BJ (cell line): ENCODE measurements at regions not wholly inside any gene's neighbourhood (a gene's known extent, or its start where the extent isn't known, plus 50 kb on each side); places are given as distances from the start of the nearest gene placed in this dataset.
"Not testable (repeated sequence)": the region's sequence is repeated elsewhere in the genome, so short reads cannot be mapped to it uniquely, and the experiment has no call there.

Source experiments
- CTCF ChIA-PET: fragments of 350-600 bp; formaldehyde crosslinking; extraction: SDS; loops from one replicate; lab custom pipeline; 2021; ENCODE audit warnings: antibody characterized with exemption, inconsistent platforms; lab: Yijun Ruan, JAX
- POLR2A ChIA-PET: fragments of 300-600 bp; sonication (Branson Sonifier 250); formaldehyde crosslinking; extraction: SDS; loops from one replicate; lab custom pipeline; 2021; ENCODE audit warnings: antibody characterized with exemption; lab: Charles Lee
- DNase-seq: peaks from one replicate; pipeline ENCODE4 v3.0.0-alpha.2; 2011; ENCODE audit warnings: low read depth
- H3K27me3 ChIP-seq: 2 replicates; pipeline ENCODE4 v1.6.0; 2011; ENCODE audit warnings: low read length; ENCODE audit not compliant: control insufficient read depth, insufficient read depth
- H3K36me3 ChIP-seq: 2 replicates; pipeline ENCODE4 v1.5.1; 2011; ENCODE audit warnings: low read length; ENCODE audit not compliant: control insufficient read depth, insufficient read depth
- H3K4me3 ChIP-seq: 2 replicates; pipeline ENCODE4 v1.5.1; 2011; ENCODE audit warnings: low read depth, mild to moderate bottlenecking, control low read depth, low read length
- CTCF ChIP-seq: IDR thresholded peaks from 2 replicates; pipeline ENCODE4 v1.5.1; 2011; ENCODE audit warnings: low read depth, mild to moderate bottlenecking, control low read depth, inconsistent platforms, low read length, moderate library complexity; ENCODE audit not compliant: insufficient read depth

- Histone ChIP-seq H3K36me3 (no peaks in the 10 kb centered on the region), H3K4me3 (no peak overlapping the region), H3K27me3 (no peaks in the 10 kb centered on the region)
- no peak for DNase-seq
- TF ChIP-seq CTCF: no peak
- ChIA-PET POLR2A (no interaction called here), CTCF (interaction anchor here (1.2 kb wide), 1 partner anchor 10 kb away, joined by 3 read pairs; no protein-coding TSS in a partner anchor)
Observed at GRCh38 chr10:21388589-21388988, 136.9 kb downstream of the SKIDA1 start.

GRCh38 chr10:21387868-21388267, 137.6 kb downstream of the SKIDA1 start:
- POLR2A ChIA-PET: no interaction called here
- no peak for DNase-seq
- no peaks in the 10 kb centered on the region for H3K36me3 ChIP-seq
- no peak for TF ChIP-seq CTCF
- CTCF ChIA-PET: no interaction called here
- H3K4me3 ChIP-seq: no peak overlapping the region
- no peaks in the 10 kb centered on the region for H3K27me3 ChIP-seq

- DNase-seq: no peak
- H3K4me3 ChIP-seq: no peak overlapping the region
- no peaks in the 10 kb centered on the region for H3K36me3 ChIP-seq
- ChIA-PET POLR2A (no interaction called here), CTCF (interaction anchor here (0.5 kb wide), 1 partner anchor 1164 kb away, joined by 3 read pairs; no protein-coding TSS in a partner anchor)
- H3K27me3 ChIP-seq: no peaks in the 10 kb centered on the region
- no peak for TF ChIP-seq CTCF
Observed at GRCh38 chr10:21385996-21386585, 139.4 kb downstream of the SKIDA1 start.

- no peak for TF ChIP-seq CTCF
- Histone ChIP-seq H3K36me3 (no peaks in the 10 kb centered on the region), H3K4me3 (no peak overlapping the region), H3K27me3 (no peaks in the 10 kb centered on the region)
- DNase-seq: no peak
- ChIA-PET CTCF (interaction anchor here (0.5 kb wide), 1 partner anchor 1164 kb away, joined by 3 read pairs; no protein-coding TSS in a partner anchor), POLR2A (no interaction called here)
Observed at GRCh38 chr10:21385536-21385935, 139.9 kb downstream of the SKIDA1 start.

- no peaks in the 10 kb centered on the region for H3K36me3 ChIP-seq
- TF ChIP-seq CTCF: no peak
- ChIA-PET CTCF (interaction anchor here (0.6 kb wide), 1 partner anchor 64 kb away, joined by 3 read pairs; no protein-coding TSS in a partner anchor), POLR2A (no interaction called here)
- H3K27me3 ChIP-seq: no peaks in the 10 kb centered on the region
- H3K4me3 ChIP-seq: no peak overlapping the region
- DNase-seq: no peak
Observed at GRCh38 chr10:21379143-21379542, 146.3 kb downstream of the SKIDA1 start.

GRCh38 chr10:21375274-21375673, 150.2 kb downstream of the SKIDA1 start:
- CTCF ChIA-PET, H3K27me3 ChIP-seq, DNase-seq, H3K36me3 ChIP-seq, H3K4me3 ChIP-seq: not testable (repeated sequence)
- POLR2A ChIA-PET: interaction anchor here (0.9 kb wide), 1 partner anchor 11 kb away, joined by 3 read pairs; no protein-coding TSS in a partner anchor

GRCh38 chr10:21373881-21374280, 151.6 kb downstream of the SKIDA1 start:
- POLR2A ChIA-PET, DNase-seq: not testable (repeated sequence)

More at GRCh38 chr10:21373881-21374280, 151.6 kb downstream of the SKIDA1 start:
- H3K27me3 ChIP-seq, H3K4me3 ChIP-seq, H3K36me3 ChIP-seq: not testable (repeated sequence)
- CTCF ChIA-PET: interaction anchor here (1.4 kb wide), 1 partner anchor 9 kb away, joined by 3 read pairs; no protein-coding TSS in a partner anchor
